HG03457 (cell line): ENCODE measurements at regions not wholly inside any gene's neighbourhood (a gene's known extent, or its start where the extent isn't known, plus 50 kb on each side); places are given as distances from the start of the nearest gene placed in this dataset.

ENCODE experiments used
- ATAC-seq: cut with Tn5 transposase; IDR thresholded peaks from one replicate; pipeline ENCODE4 v1.9.1; 2021; ENCODE audit warnings: moderate number of reproducible peaks; ENCODE audit not compliant: unreplicated experiment

GRCh38 chr1:112196731-112197130 is 199.3 kb upstream of the CTTNBP2NL start:
- ATAC-seq = no peak

GRCh38 chr1:112209493-112209892 is 186.5 kb upstream of the CTTNBP2NL start:
- ATAC-seq = no peak

GRCh38 chr1:112219267-112219666 is 176.7 kb upstream of the CTTNBP2NL start:
- no peak for ATAC-seq

GRCh38 chr1:112230232-112230631 is 165.8 kb upstream of the CTTNBP2NL start:
- ATAC-seq = no peak

GRCh38 chr1:112231331-112231730 is 164.7 kb upstream of the CTTNBP2NL start:
- no peak for ATAC-seq

- no peak for ATAC-seq
These were observed 163.2 kb upstream of the CTTNBP2NL start for GRCh38 chr1:112232848-112233247.

- ATAC-seq = no peak
These were observed 161.3 kb upstream of the CTTNBP2NL start for GRCh38 chr1:112234710-112235109.

GRCh38 chr1:112237983-112238545 is 157.9 kb upstream of the CTTNBP2NL start:
- ATAC-seq = no peak

- ATAC-seq = no peak
These were observed 156.2 kb upstream of the CTTNBP2NL start for GRCh38 chr1:112239683-112240330.

- no peak for ATAC-seq
These were observed 153.5 kb upstream of the CTTNBP2NL start for GRCh38 chr1:112242470-112242869.

GRCh38 chr1:112244131-112244530 is 151.9 kb upstream of the CTTNBP2NL start:
- ATAC-seq = no peak

GRCh38 chr1:112245114-112245513 is 150.9 kb upstream of the CTTNBP2NL start:
- no peak for ATAC-seq

GRCh38 chr1:112247036-112247597 is 148.9 kb upstream of the CTTNBP2NL start:
- no peak for ATAC-seq

GRCh38 chr1:112247961-112248360 is 148.1 kb upstream of the CTTNBP2NL start:
- no peak for ATAC-seq

GRCh38 chr1:112250892-112251291 is 145.1 kb upstream of the CTTNBP2NL start:
- ATAC-seq = no peak

- no peak for ATAC-seq
These were observed 144.1 kb upstream of the CTTNBP2NL start for GRCh38 chr1:112251766-112252506.

- no peak for ATAC-seq
These were observed 142.6 kb upstream of the CTTNBP2NL start for GRCh38 chr1:112253366-112253765.

- ATAC-seq = no peak
These were observed 140.9 kb upstream of the CTTNBP2NL start for GRCh38 chr1:112255080-112255479.

- ATAC-seq = no peak
These were observed 139.6 kb upstream of the CTTNBP2NL start for GRCh38 chr1:112256411-112256810.

- no peak for ATAC-seq
These were observed 138.8 kb upstream of the CTTNBP2NL start for GRCh38 chr1:112257043-112257835.

- no peak for ATAC-seq
These were observed 135.3 kb upstream of the CTTNBP2NL start for GRCh38 chr1:112260699-112261098.
